K562 (cell line): ENCODE measurements at regions not wholly inside any gene's neighbourhood (a gene's known extent, or its start where the extent isn't known, plus 50 kb on each side); places are given as distances from the start of the nearest gene placed in this dataset.

Experiments used
- ATAC-seq: fragments of 200-7000 bp; cut with Tn5 transposase; 3 replicates; pipeline ENCODE4 v1.9.1; 2020; ENCODE audit warnings: moderate library complexity
- BruUV-seq: library from RNA; stranded (reverse); fragments of 400-500 nt; replicated peaks from 2 replicates; lab custom pipeline; 2021; lab: Mats Ljungman, UMichigan
- CTCF ChIA-PET: fragments of 300-600 bp; formaldehyde crosslinking; extraction: SDS; loops from one replicate; lab custom pipeline; 2021; ENCODE audit warnings: low intra/inter-chr PET ratio; lab: Yijun Ruan, JAX
- POLR2A ChIA-PET: fragments of 300-600, 350-650 bp; sonication (Branson Sonifier 250); formaldehyde crosslinking; extraction: SDS; loops from one replicate; lab custom pipeline; 2021; ENCODE audit warnings: antibody characterized with exemption, inconsistent platforms; lab: Yijun Ruan, JAX
- DNase-seq, 4 experiments: peaks; one replicate each; pipeline versions ENCODE4 v3.0.0 to v3.0.0-alpha.2; 2011 to 2018; ENCODE audit warnings: low spot score in 3 of 4, mixed read lengths in 3 of 4; ENCODE audit errors: extremely low read depth in 1 of 4
- FAIRE-seq: peaks from 2 replicates; lab custom pipeline; 2011; peaks lifted over from hg19 to GRCh38; lab: Jason Lieb, UNC
- H2AFZ ChIP-seq: 2 replicates; pipeline ENCODE4 v1.6.0; 2011; ENCODE audit warnings: low read depth, low read length, control low read depth, inconsistent platforms
- H3K27ac ChIP-seq: fragments of 200-600 bp; 3 replicates; pipeline ENCODE4 v1.8.0; 2011; ENCODE audit warnings: low read depth, mild to moderate bottlenecking, control low read depth, inconsistent platforms, low read length, moderate library complexity, mixed read lengths; ENCODE audit errors: extremely low read depth
- H3K27me3 ChIP-seq, 2 experiments: fragments of 300-600 bp in 1 of 2; 2 replicates in 1 of 2; 3 replicates in 1 of 2; pipeline versions ENCODE4 v1.6.0 to v1.8.0; 2011; ENCODE audit warnings: inconsistent platforms in 2 of 2, low read length in 2 of 2, mild to moderate bottlenecking in 1 of 2, mixed read lengths in 1 of 2, moderate library complexity in 1 of 2; ENCODE audit not compliant: control insufficient read depth in 2 of 2, insufficient read depth in 2 of 2
- H3K36me3 ChIP-seq: fragments of 300-600 bp; 3 replicates; pipeline ENCODE4 v1.8.0; 2011; ENCODE audit warnings: mild to moderate bottlenecking, low read length, inconsistent platforms; ENCODE audit not compliant: control insufficient read depth, insufficient read depth
- H3K4me1 ChIP-seq, 2 experiments: fragments of 200-600 bp in 1 of 2; replicated peaks in 1 of 2; 2 replicates in 1 of 2; 3 replicates in 1 of 2; pipeline versions ENCODE4 v1.5.1 to v1.8.0; 2011; ENCODE audit warnings: inconsistent platforms in 2 of 2, low read length in 2 of 2, mild to moderate bottlenecking in 1 of 2, mixed read lengths in 1 of 2, moderate library complexity in 1 of 2; ENCODE audit not compliant: control insufficient read depth in 2 of 2, insufficient read depth in 2 of 2
- H3K4me2 ChIP-seq: 2 replicates; pipeline ENCODE4 v1.6.1; 2011; ENCODE audit warnings: low read length, control low read depth, inconsistent platforms, mixed read lengths; ENCODE audit not compliant: insufficient read depth
- H3K4me3 ChIP-seq: fragments of 200-600 bp; sonication (generic), shearing (Covaris generic); 2 replicates; pipeline ENCODE4 v1.5.1; 2016; ENCODE audit warnings: control low read depth, inconsistent platforms
- H3K79me2 ChIP-seq: fragments of 200-600 bp; 3 replicates; pipeline ENCODE4 v1.8.0; 2011; ENCODE audit warnings: low read length, inconsistent platforms; ENCODE audit not compliant: control insufficient read depth, insufficient read depth
- H3K9ac ChIP-seq, 2 experiments: 2 replicates each; pipeline versions ENCODE4 v1.6.0 to v1.6.1; 2011; ENCODE audit warnings: low read depth in 2 of 2, low read length in 2 of 2, control low read depth in 1 of 2, inconsistent platforms in 1 of 2, mild to moderate bottlenecking in 1 of 2, mixed read lengths in 1 of 2; ENCODE audit not compliant: insufficient read depth in 1 of 2
- H3K9me1 ChIP-seq: one replicate; pipeline ENCODE4 v1.6.0; 2011; ENCODE audit warnings: inconsistent platforms, mild to moderate bottlenecking, low read length, moderate library complexity; ENCODE audit not compliant: control insufficient read depth, insufficient read depth
- H3K9me3 ChIP-seq: replicated peaks from 2 replicates; pipeline ENCODE4 v1.5.1; 2011; ENCODE audit warnings: low read depth, low read length, inconsistent platforms; ENCODE audit not compliant: control insufficient read depth, insufficient read depth
- H4K20me1 ChIP-seq: replicated peaks from 2 replicates; pipeline ENCODE4 v1.6.1; 2011; ENCODE audit warnings: low read length, inconsistent platforms, mixed read lengths; ENCODE audit not compliant: control insufficient read depth, insufficient read depth
- FOXJ2 ChIP-seq: fragments of 200-800 bp; sonication (Bioruptor generic); IDR thresholded peaks from 2 replicates; pipeline ENCODE4 v1.6.1; 2016; ENCODE audit warnings: missing genetic modification characterization, missing compliant biosample characterization
- WGBS: fragments of 100-300 bp; shearing (Covaris generic); methylation state at CpG from one replicate; pipeline ENCODE4 v1.1.6; 2016; ENCODE audit warnings: low coverage, mixed read lengths; ENCODE audit not compliant: insufficient coverage; ENCODE audit errors: missing lambda C conversion rate; 5-methylcytosine and 5-hydroxymethylcytosine counted together
- in situ Hi-C: fragments of 300-500 bp; cut with MboI; formaldehyde crosslinking; loops from 4 replicates; pipeline ENCODE4 v1.15.0; 2018; ENCODE audit warnings: inconsistent platforms, mixed read lengths
- intact Hi-C: fragments of 100-400 bp; cut with micrococcal nuclease; formaldehyde crosslinking; loops from 2 replicates; pipeline ENCODE4 v1.14.2; 2022
- TF ChIP-seq, protein P1 (sequence below), 2 experiments: fragments of 450-650 bp; IDR thresholded peaks; 2 replicates each; pipeline ENCODE4 v1.6.1; 2016; ENCODE audit warnings: mild to moderate bottlenecking in 2 of 2, borderline replicate concordance in 1 of 2, low read depth in 1 of 2, moderate library complexity in 1 of 2

DNA sequence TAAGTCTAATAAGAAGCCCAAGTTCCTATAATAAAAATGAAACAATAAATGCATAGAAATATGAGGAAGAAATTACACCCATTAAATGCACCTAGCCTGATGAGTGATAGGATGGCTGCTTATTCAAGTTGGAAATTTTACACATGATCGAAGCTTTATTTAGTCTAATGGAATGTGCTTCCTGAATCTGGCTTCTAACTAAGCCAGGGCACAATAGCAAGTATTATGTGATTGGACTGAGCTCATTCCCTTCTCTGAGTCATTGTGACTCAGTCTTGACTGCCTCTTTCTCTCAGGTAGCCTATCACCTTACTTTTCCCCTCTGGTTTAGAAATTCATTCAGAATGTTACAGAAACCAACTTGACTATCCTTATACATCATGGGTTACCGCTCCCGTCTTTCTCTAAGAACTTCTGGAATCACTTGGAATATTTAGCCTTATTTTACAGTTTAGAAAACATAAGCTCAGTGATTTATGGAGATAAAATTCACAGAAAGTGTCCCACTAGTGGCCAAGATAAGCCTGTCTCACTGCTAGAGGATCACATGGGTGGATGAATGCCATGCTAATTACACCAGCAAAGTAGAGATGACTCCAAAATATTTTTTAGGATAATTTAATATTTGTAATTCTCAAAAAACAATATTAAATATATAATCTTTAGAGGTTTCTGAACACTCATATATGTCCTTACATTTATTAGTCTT is 505.3 kb upstream of the JAG1 start:
- Histone ChIP-seq H3K4me2 (no peak overlapping the region), H2AFZ (no peak overlapping the region), H3K4me3 (no peak overlapping the region), H3K79me2 (no peaks in the 10 kb centered on the region), H3K9ac (no peak overlapping the region), H3K27ac (no peak overlapping the region), H3K4me1 (no peaks in the 10 kb centered on the region), H3K9me3 (no peaks in the 10 kb centered on the region), H3K27me3 (no peaks in the 10 kb centered on the region), H3K36me3 (no peaks in the 10 kb centered on the region), H4K20me1 (no peaks in the 10 kb centered on the region), H3K9me1 (no peaks in the 10 kb centered on the region)
- ATAC-seq (no peak), FAIRE-seq (no peak), DNase-seq (no peak)
- intact Hi-C loops (no loop called here), in situ Hi-C loops (no loop called here)
- BruUV-seq, result no TSS peak
- POLR2A ChIA-PET, result no interaction called here
- CTCF ChIA-PET, result no interaction called here
- 0% methylated on average over 3 of the region's 3 CpGs for WGBS
- no peak for TF ChIP-seq FOXJ2 (tag)
- TF ChIP-seq, protein P1, sequence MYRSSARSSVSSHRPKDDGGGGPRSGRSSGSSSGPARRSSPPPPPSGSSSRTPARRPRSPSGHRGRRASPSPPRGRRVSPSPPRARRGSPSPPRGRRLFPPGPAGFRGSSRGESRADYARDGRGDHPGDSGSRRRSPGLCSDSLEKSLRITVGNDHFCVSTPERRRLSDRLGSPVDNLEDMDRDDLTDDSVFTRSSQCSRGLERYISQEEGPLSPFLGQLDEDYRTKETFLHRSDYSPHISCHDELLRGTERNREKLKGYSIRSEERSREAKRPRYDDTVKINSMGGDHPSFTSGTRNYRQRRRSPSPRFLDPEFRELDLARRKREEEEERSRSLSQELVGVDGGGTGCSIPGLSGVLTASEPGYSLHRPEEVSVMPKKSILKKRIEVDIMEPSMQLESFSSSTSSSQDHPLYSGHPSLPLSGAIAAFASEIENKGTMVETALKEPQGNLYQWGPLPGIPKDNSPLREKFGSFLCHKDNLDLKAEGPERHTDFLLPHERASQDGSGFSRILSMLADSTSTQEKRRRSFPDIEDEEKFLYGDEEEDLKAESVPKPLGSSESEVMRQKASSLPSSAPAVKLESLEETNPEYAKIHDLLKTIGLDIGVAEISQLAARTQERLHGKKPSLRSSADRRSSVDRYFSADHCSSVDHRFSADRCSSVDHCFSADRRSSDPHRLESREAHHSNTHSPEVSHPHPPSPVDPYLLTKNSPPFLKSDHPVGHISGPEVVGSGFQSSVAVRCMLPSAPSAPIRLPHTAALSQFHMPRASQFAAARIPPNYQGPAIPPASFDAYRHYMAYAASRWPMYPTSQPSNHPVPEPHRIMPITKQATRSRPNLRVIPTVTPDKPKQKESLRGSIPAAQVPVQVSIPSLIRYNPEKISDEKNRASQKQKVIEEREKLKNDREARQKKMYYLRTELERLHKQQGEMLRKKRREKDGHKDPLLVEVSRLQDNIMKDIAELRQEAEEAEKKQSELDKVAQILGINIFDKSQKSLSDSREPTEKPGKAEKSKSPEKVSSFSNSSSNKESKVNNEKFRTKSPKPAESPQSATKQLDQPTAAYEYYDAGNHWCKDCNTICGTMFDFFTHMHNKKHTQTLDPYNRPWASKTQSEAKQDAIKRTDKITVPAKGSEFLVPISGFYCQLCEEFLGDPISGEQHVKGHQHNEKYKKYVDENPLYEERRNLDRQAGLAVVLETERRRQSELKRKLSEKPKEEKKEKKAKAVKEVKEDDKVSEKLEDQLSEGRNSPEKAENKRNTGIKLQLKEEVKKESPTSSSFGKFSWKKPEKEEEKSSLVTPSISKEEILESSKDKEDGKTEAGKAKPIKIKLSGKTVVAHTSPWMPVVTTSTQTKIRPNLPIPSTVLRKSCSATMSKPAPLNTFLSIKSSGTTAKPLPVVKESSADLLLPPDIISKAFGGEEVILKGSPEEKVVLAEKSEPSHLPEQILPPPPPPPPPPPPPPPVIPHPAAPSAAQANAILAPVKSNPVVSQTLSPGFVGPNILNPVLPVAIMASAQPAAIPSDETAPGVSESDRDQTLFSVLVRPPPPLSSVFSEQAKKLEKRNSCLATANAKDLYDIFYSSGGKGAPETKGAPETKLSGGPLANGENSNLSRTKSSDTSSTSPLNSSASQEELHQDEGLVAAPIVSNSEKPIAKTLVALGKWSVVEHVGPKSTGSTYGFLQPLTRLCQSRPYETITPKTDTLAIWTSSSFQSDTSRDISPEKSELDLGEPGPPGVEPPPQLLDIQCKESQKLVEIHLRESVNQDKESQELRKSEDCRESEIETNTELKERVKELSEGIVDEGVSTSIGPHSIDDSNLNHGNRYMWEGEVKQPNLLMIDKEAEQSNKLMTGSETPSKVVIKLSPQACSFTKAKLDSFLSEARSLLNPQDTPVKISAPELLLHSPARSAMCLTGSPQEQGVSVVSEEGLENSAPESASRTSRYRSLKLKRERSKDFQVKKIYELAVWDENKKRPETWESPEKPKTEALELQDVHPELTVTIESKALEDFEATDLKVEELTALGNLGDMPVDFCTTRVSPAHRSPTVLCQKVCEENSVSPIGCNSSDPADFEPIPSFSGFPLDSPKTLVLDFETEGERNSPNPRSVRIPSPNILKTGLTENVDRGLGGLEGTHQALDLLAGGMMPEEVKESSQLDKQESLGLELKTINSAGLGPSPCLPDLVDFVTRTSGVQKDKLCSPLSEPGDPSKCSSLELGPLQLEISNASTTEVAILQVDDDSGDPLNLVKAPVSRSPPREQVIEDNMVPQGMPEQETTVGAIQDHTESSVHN (IDR thresholded peaks at IDR 0.05; ENCODE audit: borderline replicate concordance in 1 of 2, low read depth in 1 of 2), result no peak
